HuH-7.5 (cell line): ENCODE measurements at regions not wholly inside any gene's neighbourhood (a gene's known extent, or its start where the extent isn't known, plus 50 kb on each side); places are given as distances from the start of the nearest gene placed in this dataset.
"Not testable (repeated sequence)": the region's sequence is repeated elsewhere in the genome, so short reads cannot be mapped to it uniquely, and the experiment has no call there.

Source experiments
- DNase-seq: peaks from one replicate; pipeline ENCODE4 v3.0.0; 2011; ENCODE audit warnings: low spot score

GRCh38 chr15:93823971-93824913, 407.1 kb upstream of the MCTP2 start:
- DNase-seq: no peak

GRCh38 chr15:93820566-93820965, 410.8 kb upstream of the MCTP2 start:
- no peak for DNase-seq

- DNase-seq: no peak
Measured at GRCh38 chr15:93819826-93820225, 411.5 kb upstream of the MCTP2 start.

GRCh38 chr15:93816815-93817214, 414.5 kb upstream of the MCTP2 start:
- no peak for DNase-seq

GRCh38 chr15:93811305-93811704, 420.1 kb upstream of the MCTP2 start:
- no peak for DNase-seq

- no peak for DNase-seq
Measured at GRCh38 chr15:93809516-93809915, 421.8 kb upstream of the MCTP2 start.

- no peak for DNase-seq
Measured at GRCh38 chr15:93803421-93804152, 427.8 kb upstream of the MCTP2 start.

- DNase-seq: no peak
Measured at GRCh38 chr15:93801206-93801605, 430.2 kb upstream of the MCTP2 start.

- DNase-seq: no peak
Measured at GRCh38 chr15:93800805-93801204, 430.6 kb upstream of the MCTP2 start.

- no peak for DNase-seq
Measured at GRCh38 chr15:93789441-93789840, 441.9 kb upstream of the MCTP2 start.

GRCh38 chr15:93780073-93780472, 451.3 kb upstream of the MCTP2 start:
- no peak for DNase-seq

GRCh38 chr15:93779341-93779740, 452.0 kb upstream of the MCTP2 start:
- DNase-seq: no peak

- no peak for DNase-seq
Measured at GRCh38 chr15:93771196-93772030, 459.9 kb upstream of the MCTP2 start.

GRCh38 chr15:93770788-93771187, 460.6 kb upstream of the MCTP2 start:
- no peak for DNase-seq

- no peak for DNase-seq
Measured at GRCh38 chr15:93762036-93762435, 469.3 kb upstream of the MCTP2 start.

- no peak for DNase-seq
Measured at GRCh38 chr15:93759629-93760028, 471.7 kb upstream of the MCTP2 start.

- DNase-seq: no peak
Measured at GRCh38 chr15:93758824-93759223, 472.5 kb upstream of the MCTP2 start.

- DNase-seq: no peak
Measured at GRCh38 chr15:93748710-93749109, 482.7 kb upstream of the MCTP2 start.

- not testable (repeated sequence) for DNase-seq
Measured at GRCh38 chr15:93734976-93735375, 496.4 kb upstream of the MCTP2 start.

- DNase-seq: no peak
Measured at GRCh38 chr15:93730724-93731123, 500.6 kb upstream of the MCTP2 start.

- no peak for DNase-seq
Measured at GRCh38 chr15:93722165-93722564, 509.2 kb upstream of the MCTP2 start.

GRCh38 chr15:93720607-93721006, 510.8 kb upstream of the MCTP2 start:
- no peak for DNase-seq
